Activated T-helper 17 cell treated with anti-CD3 and anti-CD28 coated beads, Interleukin-2, amount 50 U/mL, for 72 hours (primary cell): ENCODE measurements at regions not wholly inside any gene's neighbourhood (a gene's known extent, or its start where the extent isn't known, plus 50 kb on each side); places are given as distances from the start of the nearest gene placed in this dataset.

ENCODE experiments used
- ATAC-seq: fragments of 150-1000 bp; cut with Tn5 transposase; replicated peaks from 2 replicates; pipeline ENCODE4 v1.10.0; 2021; ENCODE audit warnings: mild to moderate bottlenecking, moderate library complexity
- H3K27ac Mint-ChIP-seq: one replicate; pipeline ENCODE4 v1.8.0; 2022; ENCODE audit warnings: mixed read lengths
- H3K27me3 Mint-ChIP-seq: one replicate; pipeline ENCODE4 v1.8.0; 2022; ENCODE audit warnings: mixed read lengths
- H3K36me3 Mint-ChIP-seq: one replicate; pipeline ENCODE4 v1.8.0; 2022; ENCODE audit warnings: low read depth, mild to moderate bottlenecking, mixed read lengths
- H3K4me1 Mint-ChIP-seq: one replicate; pipeline ENCODE4 v1.8.0; 2022; ENCODE audit warnings: mixed read lengths
- H3K4me3 Mint-ChIP-seq: one replicate; pipeline ENCODE4 v1.8.0; 2022; ENCODE audit warnings: mild to moderate bottlenecking, mixed read lengths
- H3K9me3 Mint-ChIP-seq: one replicate; pipeline ENCODE4 v1.8.0; 2022; ENCODE audit warnings: mixed read lengths

DNA sequence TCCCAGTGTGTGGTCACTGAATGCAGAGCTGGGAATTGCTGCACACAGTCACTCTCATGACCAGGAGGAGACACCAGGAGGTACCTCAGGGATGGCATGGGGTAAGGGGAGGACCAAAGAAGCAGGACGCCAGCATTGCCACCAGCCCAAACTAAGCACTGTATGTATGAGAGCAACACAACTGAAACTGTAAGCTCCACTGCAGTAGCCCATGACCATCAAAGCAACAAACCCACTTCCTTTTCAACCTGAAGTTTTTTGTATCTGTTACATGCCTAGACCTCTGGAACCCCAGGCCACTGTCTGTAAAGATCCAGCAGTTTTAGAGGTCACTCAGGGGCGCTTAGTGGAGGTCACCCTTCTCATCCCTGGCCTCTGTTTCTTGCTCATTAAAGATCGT is 164.3 kb downstream of the SETD4 start:
- no peak for ATAC-seq

DNA sequence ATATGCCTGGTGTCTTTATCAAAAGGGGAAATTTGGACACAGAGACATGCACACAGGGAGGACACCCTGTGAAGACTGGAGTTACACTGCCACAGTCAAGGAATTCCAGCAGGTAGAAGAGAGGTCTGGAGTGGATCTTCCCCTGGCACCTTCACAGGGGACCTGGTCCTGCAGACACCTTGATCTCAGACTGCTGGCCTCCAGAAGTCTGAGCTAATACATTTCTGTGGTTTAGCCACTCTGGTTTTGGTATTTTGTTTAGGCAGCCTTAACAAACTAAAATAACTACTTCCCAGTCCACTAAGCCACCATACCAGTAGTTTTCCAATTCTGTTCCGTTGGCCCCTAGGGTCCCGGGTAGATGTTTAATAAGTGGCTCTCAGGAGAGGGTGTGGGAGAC is 164.7 kb downstream of the SETD4 start:
- peaks cover 10% of the 10 kb centered on the region for H3K27me3 Mint-ChIP-seq
- no peak for ATAC-seq
- no peaks in the 10 kb centered on the region for H3K4me1 Mint-ChIP-seq
- H3K9me3 Mint-ChIP-seq: no peaks in the 10 kb centered on the region
- no peaks in the 10 kb centered on the region for H3K36me3 Mint-ChIP-seq
- no peak overlapping the region for H3K27ac Mint-ChIP-seq
- H3K4me3 Mint-ChIP-seq: no peak overlapping the region

More for the DNA sequence above, 164.3 kb downstream of the SETD4 start:
- Mint-ChIP-seq H3K27me3 (peaks cover 10% of the 10 kb centered on the region), H3K4me3 (no peak overlapping the region), H3K36me3 (no peaks in the 10 kb centered on the region), H3K9me3 (no peaks in the 10 kb centered on the region), H3K27ac (no peak overlapping the region), H3K4me1 (no peaks in the 10 kb centered on the region)

- ATAC-seq: no peak
- Mint-ChIP-seq H3K9me3 (no peaks in the 10 kb centered on the region), H3K36me3 (no peaks in the 10 kb centered on the region)
Measured at GRCh38 chr21:35893156-35893555, 167.2 kb downstream of the SETD4 start.

DNA sequence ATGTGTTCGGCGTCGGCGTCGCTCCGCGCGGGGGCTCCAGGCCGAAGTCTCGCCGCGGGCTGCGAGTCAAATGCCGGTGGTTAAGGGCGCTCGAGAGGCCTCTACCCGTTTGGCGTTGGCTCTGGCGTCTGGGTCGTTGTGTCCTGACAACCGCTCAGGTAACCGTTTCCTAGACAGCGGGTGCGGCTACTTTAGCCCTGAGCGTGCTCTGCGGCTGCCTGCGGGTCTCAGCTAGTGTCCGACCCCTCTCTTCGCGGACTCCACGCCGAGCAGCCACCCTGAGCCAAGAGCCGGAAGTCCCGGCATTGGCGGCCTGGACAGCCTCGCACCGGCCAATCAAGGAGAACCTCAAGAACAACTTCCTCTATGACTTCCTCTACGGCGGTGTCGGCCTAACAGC is 173.4 kb downstream of the SETD4 start:
- no peak overlapping the region for H3K4me3 Mint-ChIP-seq
- no peak for ATAC-seq
- H3K4me1 Mint-ChIP-seq: no peaks in the 10 kb centered on the region
- no peak overlapping the region for H3K27ac Mint-ChIP-seq
- H3K9me3 Mint-ChIP-seq: no peaks in the 10 kb centered on the region
- no peaks in the 10 kb centered on the region for H3K36me3 Mint-ChIP-seq
- H3K27me3 Mint-ChIP-seq: no peaks in the 10 kb centered on the region

More at GRCh38 chr21:35893156-35893555, 167.2 kb downstream of the SETD4 start:
- no peaks in the 10 kb centered on the region for H3K4me1 Mint-ChIP-seq
- H3K27me3 Mint-ChIP-seq: peaks cover 10% of the 10 kb centered on the region
- H3K27ac Mint-ChIP-seq: no peak overlapping the region
- no peak overlapping the region for H3K4me3 Mint-ChIP-seq

DNA sequence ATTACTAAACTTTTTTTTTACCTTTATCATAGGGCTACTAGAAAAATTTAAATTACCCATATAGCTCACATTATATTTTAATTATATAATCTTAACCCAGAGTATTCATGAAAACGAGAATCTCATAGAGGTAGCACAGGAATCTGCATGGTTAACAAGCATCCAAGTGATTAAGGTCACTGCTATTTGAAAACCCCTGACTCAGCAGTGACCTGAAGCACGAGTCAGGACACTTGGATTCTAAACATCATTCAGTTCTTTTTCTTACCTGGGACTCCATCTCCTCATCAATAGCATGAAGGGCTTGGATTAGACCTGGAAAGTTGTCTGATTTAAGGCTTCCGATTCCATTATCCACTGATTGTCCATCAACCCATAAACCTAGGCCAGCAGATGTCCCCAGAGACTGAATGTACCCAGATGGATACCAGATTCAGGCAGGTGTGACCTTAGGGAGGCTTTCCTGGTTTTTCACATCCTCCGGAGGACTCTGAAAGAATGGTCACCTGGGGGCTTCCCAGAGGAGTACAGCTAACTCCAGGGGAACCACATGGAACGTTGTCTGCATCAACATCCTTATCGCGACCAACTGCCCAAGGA is 174.3 kb downstream of the SETD4 start:
- no peaks in the 10 kb centered on the region for H3K9me3 Mint-ChIP-seq
- H3K27me3 Mint-ChIP-seq: peaks cover 6% of the 10 kb centered on the region
- no peak overlapping the region for H3K27ac Mint-ChIP-seq
- H3K36me3 Mint-ChIP-seq: no peaks in the 10 kb centered on the region
- no peaks in the 10 kb centered on the region for H3K4me1 Mint-ChIP-seq
- no peak for ATAC-seq
- no peak overlapping the region for H3K4me3 Mint-ChIP-seq

DNA sequence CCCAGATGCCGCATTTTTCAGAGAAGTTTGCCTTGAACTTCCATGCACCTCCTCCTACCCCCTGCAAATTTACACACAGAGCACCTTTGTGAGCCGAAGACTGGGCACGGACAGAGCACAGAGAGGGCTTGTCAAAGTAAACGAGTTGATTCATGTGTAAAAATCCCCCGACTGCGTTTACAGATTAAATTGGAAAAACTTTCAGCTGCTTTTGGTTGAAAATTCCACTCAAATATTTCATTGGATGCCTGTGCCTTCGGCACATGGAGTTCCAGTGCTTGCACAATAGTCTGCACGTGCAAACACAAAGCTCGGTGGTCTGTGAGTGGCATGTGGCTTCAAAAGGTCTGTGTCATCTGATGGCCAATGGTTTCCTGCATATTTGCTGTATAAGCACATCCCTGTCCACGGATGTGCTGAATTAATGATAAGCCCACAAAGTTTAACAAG is 177.5 kb downstream of the SETD4 start:
- Mint-ChIP-seq H3K4me1 (no peaks in the 10 kb centered on the region), H3K27me3 (peaks cover 12% of the 10 kb centered on the region), H3K9me3 (no peaks in the 10 kb centered on the region), H3K27ac (no peak overlapping the region), H3K36me3 (no peaks in the 10 kb centered on the region), H3K4me3 (no peak overlapping the region)
- ATAC-seq: no peak

DNA sequence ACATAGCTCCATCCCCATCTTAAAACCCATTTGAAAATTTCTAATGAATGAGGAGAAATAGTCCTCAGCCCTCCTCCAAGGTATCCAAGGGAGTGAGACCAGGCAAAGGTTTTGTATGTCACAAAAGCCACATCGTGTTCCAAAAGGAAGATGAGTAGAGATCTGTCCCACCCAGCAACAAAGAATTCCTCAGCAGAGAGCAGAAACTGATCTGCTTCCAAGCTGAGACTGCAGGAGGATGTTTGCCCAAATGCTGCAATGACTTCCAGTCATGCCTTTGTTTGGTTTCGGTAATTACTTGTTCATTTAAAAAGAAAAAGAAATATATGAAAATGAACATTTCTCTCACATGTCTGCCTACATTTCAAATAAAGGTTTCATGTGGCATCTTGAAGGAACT is 186.9 kb downstream of the SETD4 start:
- peaks cover 42% of the 10 kb centered on the region for H3K27me3 Mint-ChIP-seq
- peaks cover 4% of the 10 kb centered on the region for H3K9me3 Mint-ChIP-seq
- ATAC-seq: no peak
- no peak overlapping the region for H3K4me3 Mint-ChIP-seq
- no peaks in the 10 kb centered on the region for H3K36me3 Mint-ChIP-seq
- no peak overlapping the region for H3K27ac Mint-ChIP-seq
- H3K4me1 Mint-ChIP-seq: no peaks in the 10 kb centered on the region

- no peak for ATAC-seq
- H3K4me3 Mint-ChIP-seq: no peak overlapping the region
- no peak overlapping the region for H3K27ac Mint-ChIP-seq
- H3K27me3 Mint-ChIP-seq: peaks cover 41% of the 10 kb centered on the region
- peaks cover 1% of the 10 kb centered on the region for H3K9me3 Mint-ChIP-seq
- no peaks in the 10 kb centered on the region for H3K36me3 Mint-ChIP-seq
- H3K4me1 Mint-ChIP-seq: no peaks in the 10 kb centered on the region
Measured at GRCh38 chr21:35871906-35872305, 188.4 kb downstream of the SETD4 start.

DNA sequence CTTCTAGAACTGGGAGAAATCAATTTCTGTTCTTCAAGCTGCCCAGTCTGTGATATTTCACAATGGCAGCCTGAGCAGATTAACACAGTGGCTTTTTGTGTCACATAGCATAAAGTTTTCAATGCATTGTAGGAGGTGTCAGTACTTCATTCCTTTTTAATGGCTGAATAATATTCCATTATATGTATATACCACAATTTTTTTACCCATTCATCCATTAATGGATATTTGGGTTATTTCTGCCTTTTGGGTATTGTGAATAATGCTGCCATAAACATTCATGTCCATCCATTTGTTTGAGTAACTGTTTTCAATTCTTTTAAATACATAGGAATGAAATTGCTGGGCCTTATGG is 191.5 kb downstream of the SETD4 start:
- Mint-ChIP-seq H3K4me3 (no peak overlapping the region), H3K27me3 (peaks cover 29% of the 10 kb centered on the region), H3K4me1 (no peaks in the 10 kb centered on the region), H3K36me3 (no peaks in the 10 kb centered on the region), H3K27ac (no peak overlapping the region), H3K9me3 (no peaks in the 10 kb centered on the region)
- no peak for ATAC-seq

DNA sequence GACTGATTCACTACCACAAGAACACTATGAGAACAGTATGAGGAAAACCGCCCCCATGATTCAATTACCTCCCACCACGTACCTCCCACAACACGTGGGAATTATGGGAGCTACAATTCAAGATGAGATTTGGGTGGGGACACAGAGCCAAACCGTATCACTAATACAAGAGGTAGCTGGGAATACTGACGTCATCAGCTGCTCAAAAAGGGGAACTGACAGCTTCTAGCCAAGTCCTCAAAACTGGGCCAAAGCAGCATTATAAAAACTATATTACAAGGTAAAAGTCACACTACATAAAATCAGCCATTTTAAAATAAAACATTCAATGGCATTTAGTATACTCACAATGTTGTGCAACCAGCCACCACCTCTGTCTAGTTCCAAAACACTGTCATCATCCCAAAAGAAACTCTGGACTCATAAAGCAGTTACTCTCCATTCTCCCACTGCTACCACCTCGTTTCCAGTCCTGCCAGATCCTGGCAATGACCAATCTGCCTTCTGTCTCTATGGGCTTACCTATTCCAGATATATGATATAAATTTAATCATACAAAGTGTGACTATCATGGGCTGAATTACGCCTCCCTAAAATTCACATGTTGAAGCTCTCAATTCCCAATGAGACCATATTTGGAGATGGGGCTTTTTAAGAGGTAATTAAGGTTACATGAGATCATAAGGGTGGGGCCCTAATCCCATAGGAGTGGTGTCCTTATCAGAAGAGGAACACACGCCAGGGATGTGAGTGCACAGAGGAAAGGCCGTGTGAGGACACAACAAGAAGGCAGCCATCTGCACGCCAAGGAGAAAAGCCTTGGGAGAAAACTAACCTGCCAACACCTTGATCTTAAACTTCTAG is 192.1 kb downstream of the SETD4 start:
- no peaks in the 10 kb centered on the region for H3K4me1 Mint-ChIP-seq
- H3K4me3 Mint-ChIP-seq: no peak overlapping the region
- H3K9me3 Mint-ChIP-seq: no peaks in the 10 kb centered on the region
- H3K27ac Mint-ChIP-seq: no peak overlapping the region
- ATAC-seq: no peak
- H3K36me3 Mint-ChIP-seq: no peaks in the 10 kb centered on the region
- peaks cover 29% of the 10 kb centered on the region for H3K27me3 Mint-ChIP-seq

DNA sequence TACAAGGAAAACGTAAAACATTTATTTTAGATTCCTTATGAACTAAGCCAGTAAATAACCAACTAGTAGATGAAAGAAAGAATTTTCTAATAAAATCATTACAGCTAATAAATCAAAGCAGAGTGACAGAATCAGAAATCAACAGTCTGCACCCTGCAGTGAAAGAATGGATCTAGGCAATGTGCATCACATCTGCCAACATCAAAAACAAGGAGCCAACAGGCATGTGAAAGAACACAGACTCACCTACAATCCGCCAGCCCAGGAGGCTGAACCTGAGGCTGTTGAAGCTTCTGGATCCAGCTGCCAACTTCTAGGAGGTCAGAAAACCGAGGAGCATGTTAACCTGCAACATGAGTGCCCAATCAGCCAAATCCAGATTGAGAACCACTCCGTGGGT is 196.3 kb downstream of the SETD4 start:
- no peaks in the 10 kb centered on the region for H3K4me1 Mint-ChIP-seq
- no peaks in the 10 kb centered on the region for H3K36me3 Mint-ChIP-seq
- no peak for ATAC-seq
- no peak overlapping the region for H3K4me3 Mint-ChIP-seq
- H3K9me3 Mint-ChIP-seq: no peaks in the 10 kb centered on the region
- no peak overlapping the region for H3K27ac Mint-ChIP-seq
- peaks cover 19% of the 10 kb centered on the region for H3K27me3 Mint-ChIP-seq

DNA sequence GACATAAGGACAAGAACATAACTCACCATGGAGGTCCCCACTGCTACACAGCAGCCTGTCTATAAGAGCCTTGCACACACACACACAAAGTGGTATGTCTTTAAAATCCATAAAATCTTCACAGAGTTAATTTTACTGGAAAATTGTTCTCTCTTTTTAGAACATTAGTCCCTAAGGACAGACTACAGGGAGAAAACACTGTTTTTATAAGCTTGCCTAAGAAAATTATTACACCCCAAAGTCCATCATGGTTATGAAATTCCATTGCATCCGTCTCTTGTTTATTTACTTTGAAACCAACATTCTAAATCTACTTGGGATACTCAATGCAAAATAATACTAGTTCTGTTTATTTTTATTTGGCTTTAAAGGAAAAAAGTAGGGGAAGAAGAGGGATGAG is 197.4 kb downstream of the SETD4 start:
- no peak for ATAC-seq
- Mint-ChIP-seq H3K36me3 (no peaks in the 10 kb centered on the region), H3K4me1 (no peaks in the 10 kb centered on the region), H3K9me3 (no peaks in the 10 kb centered on the region), H3K27ac (no peak overlapping the region), H3K27me3 (peaks cover 22% of the 10 kb centered on the region), H3K4me3 (no peak overlapping the region)

DNA sequence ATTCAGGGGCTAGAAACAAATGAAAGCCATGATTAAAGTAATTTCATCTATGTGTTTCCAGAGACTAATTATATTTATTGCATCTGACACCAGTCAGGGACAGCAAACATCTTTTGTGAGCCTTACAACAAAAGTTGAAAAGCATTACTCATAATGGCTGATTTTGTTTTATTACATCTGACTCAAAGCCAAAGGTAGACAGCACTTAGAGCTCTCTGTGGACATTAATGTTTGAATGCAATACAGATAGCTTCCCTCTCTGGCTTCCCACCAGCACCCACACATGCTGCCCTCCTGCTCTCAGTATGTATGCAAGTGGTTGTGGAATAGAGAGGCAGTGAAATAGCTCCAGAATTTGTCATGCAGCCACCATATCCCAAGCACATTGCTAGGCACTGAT is 198.7 kb downstream of the SETD4 start:
- H3K36me3 Mint-ChIP-seq: no peaks in the 10 kb centered on the region
- ATAC-seq: no peak
- no peaks in the 10 kb centered on the region for H3K4me1 Mint-ChIP-seq

DNA sequence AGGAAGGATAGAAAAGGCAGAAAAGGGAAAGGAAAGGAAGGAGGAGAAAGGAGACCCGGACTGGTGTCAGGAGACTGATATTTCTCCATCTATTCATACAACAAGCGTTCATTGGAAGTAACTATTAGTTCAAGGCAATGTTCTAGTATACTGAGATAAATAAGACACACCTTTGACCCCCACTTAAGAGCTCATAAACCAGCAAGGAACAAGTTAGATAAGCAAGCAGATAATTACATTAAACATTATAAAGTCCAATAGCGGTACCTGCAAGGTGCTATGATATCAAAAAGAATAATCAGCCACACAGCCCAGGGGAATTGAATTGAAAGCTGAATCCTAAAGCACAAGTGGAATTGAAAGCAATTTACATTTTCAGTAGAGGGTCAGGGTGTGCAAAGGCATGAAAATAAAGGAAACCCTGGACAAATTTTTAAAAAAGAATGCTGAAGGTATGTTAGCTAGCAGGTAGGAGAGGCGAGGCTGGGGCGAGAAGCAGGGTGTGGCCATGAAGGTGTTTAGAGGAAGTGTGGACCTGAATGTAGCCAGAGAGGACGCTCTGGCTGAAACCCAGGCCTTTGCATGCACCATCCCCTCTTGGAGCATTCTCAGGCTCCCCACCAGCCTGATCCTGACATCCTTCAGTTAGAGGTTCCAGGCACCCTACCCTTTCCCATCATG is 200.0 kb downstream of the SETD4 start:
- no peaks in the 10 kb centered on the region for H3K36me3 Mint-ChIP-seq
- no peaks in the 10 kb centered on the region for H3K4me1 Mint-ChIP-seq
- ATAC-seq: no peak
- no peaks in the 10 kb centered on the region for H3K9me3 Mint-ChIP-seq
- peaks cover 40% of the 10 kb centered on the region for H3K27me3 Mint-ChIP-seq
- H3K4me3 Mint-ChIP-seq: no peak overlapping the region
- H3K27ac Mint-ChIP-seq: no peak overlapping the region

More for the DNA sequence above, 198.7 kb downstream of the SETD4 start:
- no peaks in the 10 kb centered on the region for H3K9me3 Mint-ChIP-seq
- peaks cover 28% of the 10 kb centered on the region for H3K27me3 Mint-ChIP-seq
- no peak overlapping the region for H3K4me3 Mint-ChIP-seq
- H3K27ac Mint-ChIP-seq: no peak overlapping the region

DNA sequence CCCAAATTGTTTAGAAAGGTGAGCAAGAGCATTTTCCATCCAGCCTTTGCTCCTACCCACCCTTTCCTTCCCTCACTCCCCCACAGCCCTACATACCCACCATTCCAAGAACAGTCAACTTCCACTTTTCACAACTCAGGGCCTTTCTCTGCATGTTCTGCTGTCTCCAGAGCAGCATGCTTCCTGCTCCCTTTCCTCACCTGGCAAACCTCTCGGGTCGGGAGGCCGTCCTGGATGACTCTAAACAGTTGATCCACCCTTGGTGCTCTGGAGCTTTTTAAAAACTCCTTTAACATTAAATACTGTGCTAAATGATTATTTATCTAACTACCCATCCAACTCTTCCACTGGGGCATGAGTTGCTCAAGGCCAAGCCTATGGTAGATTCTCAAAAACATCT is 200.6 kb downstream of the SETD4 start:
- Mint-ChIP-seq H3K27me3 (peaks cover 41% of the 10 kb centered on the region), H3K36me3 (no peaks in the 10 kb centered on the region), H3K4me1 (no peaks in the 10 kb centered on the region), H3K9me3 (no peaks in the 10 kb centered on the region), H3K4me3 (no peak overlapping the region), H3K27ac (no peak overlapping the region)
- no peak for ATAC-seq
